ENCODE measurements at regions not wholly inside any gene's neighbourhood (a gene's known extent, or its start where the extent isn't known, plus 50 kb on each side); places are given as distances from the start of the nearest gene placed in this dataset.

DNA sequence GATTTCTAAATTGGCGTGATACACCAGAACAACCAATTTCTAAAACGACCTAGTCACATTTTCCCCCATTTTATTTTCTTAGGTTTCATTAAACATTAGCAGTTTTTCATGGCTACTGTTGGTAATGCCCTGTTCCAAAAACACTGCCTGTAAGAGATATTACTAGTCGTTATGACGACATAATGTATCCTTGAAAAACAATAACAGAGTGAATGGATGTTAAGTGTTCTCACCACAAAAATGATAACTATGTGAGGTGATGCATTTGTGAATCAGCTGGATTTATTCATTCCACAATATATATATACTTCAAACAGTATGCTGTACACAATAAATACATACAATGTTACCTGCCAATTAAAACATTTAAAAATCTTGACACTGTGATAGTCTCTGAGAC lies 1147.6 kb upstream of the PCDH10 start:
- Mint-ChIP-seq H3K4me1 (no peaks in the 10 kb centered on the region), H3K4me3 (no peak overlapping the region), H3K9me3 (no peaks in the 10 kb centered on the region), H3K36me3 (no peaks in the 10 kb centered on the region), H3K27me3 (ENCODE audit: low read depth) (no peaks in the 10 kb centered on the region), H3K27ac (no peak overlapping the region)
- TF ChIP-seq, protein P1, sequence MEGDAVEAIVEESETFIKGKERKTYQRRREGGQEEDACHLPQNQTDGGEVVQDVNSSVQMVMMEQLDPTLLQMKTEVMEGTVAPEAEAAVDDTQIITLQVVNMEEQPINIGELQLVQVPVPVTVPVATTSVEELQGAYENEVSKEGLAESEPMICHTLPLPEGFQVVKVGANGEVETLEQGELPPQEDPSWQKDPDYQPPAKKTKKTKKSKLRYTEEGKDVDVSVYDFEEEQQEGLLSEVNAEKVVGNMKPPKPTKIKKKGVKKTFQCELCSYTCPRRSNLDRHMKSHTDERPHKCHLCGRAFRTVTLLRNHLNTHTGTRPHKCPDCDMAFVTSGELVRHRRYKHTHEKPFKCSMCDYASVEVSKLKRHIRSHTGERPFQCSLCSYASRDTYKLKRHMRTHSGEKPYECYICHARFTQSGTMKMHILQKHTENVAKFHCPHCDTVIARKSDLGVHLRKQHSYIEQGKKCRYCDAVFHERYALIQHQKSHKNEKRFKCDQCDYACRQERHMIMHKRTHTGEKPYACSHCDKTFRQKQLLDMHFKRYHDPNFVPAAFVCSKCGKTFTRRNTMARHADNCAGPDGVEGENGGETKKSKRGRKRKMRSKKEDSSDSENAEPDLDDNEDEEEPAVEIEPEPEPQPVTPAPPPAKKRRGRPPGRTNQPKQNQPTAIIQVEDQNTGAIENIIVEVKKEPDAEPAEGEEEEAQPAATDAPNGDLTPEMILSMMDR (IDR thresholded peaks at IDR 0.05; ENCODE audit: unreplicated experiment) = no peak
- DNase-seq (ENCODE audit: low spot score in 2 of 2, unreplicated experiment in 2 of 2) = no peak

DNA sequence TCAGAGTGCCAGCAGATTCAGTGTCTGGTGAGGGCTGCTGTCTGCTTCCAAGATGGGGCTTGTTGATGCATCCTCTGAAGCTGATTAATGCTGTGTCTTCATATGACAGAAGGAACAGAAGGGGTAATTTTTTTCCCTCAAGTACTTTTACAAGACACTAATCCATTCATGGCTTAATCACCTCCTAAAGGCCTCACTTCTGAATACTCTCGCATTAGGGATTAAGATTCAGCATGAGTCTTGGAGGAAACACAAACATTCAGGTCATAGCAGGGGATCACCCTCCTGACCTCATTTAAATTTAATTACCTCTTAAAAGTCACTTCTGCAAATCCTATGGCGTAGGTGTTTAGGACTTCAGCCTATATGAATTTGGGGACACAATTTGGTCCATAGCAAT lies 1145.5 kb upstream of the PCDH10 start:
- Mint-ChIP-seq H3K9me3 (no peaks in the 10 kb centered on the region), H3K4me1 (no peaks in the 10 kb centered on the region), H3K4me3 (no peak overlapping the region), H3K27ac (no peak overlapping the region), H3K27me3 (ENCODE audit: low read depth) (no peaks in the 10 kb centered on the region), H3K36me3 (no peaks in the 10 kb centered on the region)
- TF ChIP-seq, protein P1 (IDR thresholded peaks at IDR 0.05; ENCODE audit: unreplicated experiment) = no peak
- DNase-seq (ENCODE audit: low spot score in 2 of 2, unreplicated experiment in 2 of 2) = no peak

DNA sequence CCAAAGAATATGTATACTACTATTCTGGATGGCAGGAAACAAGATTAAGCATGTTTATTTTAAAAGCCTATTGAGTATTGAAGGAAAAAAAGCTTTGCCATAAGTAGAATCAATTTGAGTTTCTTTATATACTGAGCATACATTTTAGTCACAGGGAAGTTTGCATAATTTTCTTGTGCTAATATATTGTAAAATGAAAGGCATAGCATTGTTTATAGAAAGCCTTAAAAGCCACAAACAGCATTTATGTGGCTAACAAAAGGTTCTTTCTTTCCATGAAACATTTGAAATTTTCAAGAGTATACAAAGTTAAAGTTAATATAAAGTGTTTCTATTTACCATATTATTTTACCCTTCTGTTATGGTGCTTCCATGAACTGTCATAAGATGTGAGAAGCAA lies 1133.8 kb upstream of the PCDH10 start:
- Mint-ChIP-seq H3K36me3 (no peaks in the 10 kb centered on the region), H3K9me3 (no peaks in the 10 kb centered on the region), H3K27me3 (ENCODE audit: low read depth) (no peaks in the 10 kb centered on the region), H3K27ac (no peak overlapping the region), H3K4me1 (no peaks in the 10 kb centered on the region), H3K4me3 (no peak overlapping the region)
- DNase-seq (ENCODE audit: low spot score in 2 of 2, unreplicated experiment in 2 of 2) = no peak
- TF ChIP-seq, protein P1 (IDR thresholded peaks at IDR 0.05; ENCODE audit: unreplicated experiment) = no peak

DNA sequence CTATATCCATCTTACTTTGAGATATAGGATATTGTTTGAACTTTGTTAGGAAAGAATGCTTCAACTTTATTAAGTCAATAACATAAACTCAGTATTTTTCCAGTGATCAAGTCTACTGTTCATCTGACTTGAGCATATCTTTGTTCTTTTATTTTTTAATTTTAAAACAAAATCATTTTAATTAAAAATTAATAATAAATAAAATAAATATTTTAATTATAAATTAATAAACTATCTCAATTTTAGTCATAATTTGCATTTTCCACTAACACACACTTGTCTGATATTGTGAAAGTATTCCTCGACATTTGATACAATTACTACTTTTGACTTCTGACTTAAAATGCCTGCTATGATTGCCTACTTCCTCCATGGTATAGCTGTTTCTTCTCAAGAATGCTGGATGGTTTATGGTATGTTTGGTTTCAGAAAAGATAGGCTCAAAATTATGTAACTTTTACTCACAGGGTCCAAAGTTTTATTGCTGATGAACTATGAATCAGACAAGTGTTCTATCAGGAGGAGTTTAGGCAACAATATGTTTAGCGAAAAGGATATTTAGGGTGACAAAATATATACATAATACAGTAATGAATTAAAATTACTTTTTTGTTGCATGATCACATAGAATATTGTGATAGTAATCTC lies 1132.3 kb upstream of the PCDH10 start:
- H3K36me3 Mint-ChIP-seq = no peaks in the 10 kb centered on the region
- no peaks in the 10 kb centered on the region for H3K4me1 Mint-ChIP-seq
- no peak for DNase-seq (ENCODE audit: low spot score in 2 of 2, unreplicated experiment in 2 of 2)
- H3K9me3 Mint-ChIP-seq = no peaks in the 10 kb centered on the region
- H3K27me3 Mint-ChIP-seq (ENCODE audit: low read depth) = no peaks in the 10 kb centered on the region
- TF ChIP-seq, protein P1 (IDR thresholded peaks at IDR 0.05; ENCODE audit: unreplicated experiment) = no peak
- H3K4me3 Mint-ChIP-seq = no peak overlapping the region
- H3K27ac Mint-ChIP-seq = no peak overlapping the region

DNA sequence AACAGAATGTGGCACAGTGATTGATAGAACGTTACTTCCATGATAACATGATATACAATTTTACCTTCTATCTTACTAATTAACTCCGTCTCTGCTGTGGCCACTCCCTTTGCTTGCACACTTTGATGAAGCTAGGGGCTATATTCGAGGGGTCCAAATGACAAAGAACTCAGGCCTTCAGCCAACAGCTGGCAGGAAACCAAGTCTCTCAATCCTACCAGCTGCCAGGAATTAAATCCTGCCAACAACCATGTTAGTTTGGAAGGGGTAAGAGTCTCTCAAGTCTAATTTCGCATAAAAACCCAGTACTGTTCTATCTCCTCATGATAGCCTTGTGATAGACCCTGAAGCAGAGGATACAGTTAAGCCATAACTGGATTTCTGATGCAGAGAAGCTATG lies 1122.9 kb upstream of the PCDH10 start:
- H3K4me3 Mint-ChIP-seq = no peak overlapping the region
- H3K36me3 Mint-ChIP-seq = no peaks in the 10 kb centered on the region
- DNase-seq (ENCODE audit: low spot score in 2 of 2, unreplicated experiment in 2 of 2) = no peak
- no peak overlapping the region for H3K27ac Mint-ChIP-seq
- peaks cover 6% of the 10 kb centered on the region for H3K4me1 Mint-ChIP-seq
- TF ChIP-seq, protein P1 (IDR thresholded peaks at IDR 0.05; ENCODE audit: unreplicated experiment) = no peak
- H3K9me3 Mint-ChIP-seq = no peaks in the 10 kb centered on the region
- H3K27me3 Mint-ChIP-seq (ENCODE audit: low read depth) = no peaks in the 10 kb centered on the region

DNA sequence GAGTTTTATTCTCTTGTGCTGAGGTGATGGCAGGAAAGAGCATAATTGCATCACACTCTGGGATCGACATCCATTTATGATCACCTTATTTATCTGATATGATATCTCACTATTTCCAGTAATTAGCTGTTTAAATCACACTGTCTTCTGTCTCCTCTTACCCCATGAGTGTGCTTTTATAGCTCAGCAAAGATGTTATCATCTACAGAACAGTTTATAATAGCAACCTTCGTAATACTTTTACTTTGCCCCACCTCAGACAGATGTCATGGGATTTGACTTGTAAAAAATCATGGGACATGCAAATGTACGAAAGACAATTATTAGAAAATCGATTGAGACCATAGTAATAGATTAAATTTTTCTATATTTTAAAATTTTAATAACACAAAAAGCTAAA lies 1122.3 kb upstream of the PCDH10 start:
- Mint-ChIP-seq H3K27ac (no peak overlapping the region), H3K4me1 (peaks cover 6% of the 10 kb centered on the region), H3K4me3 (no peak overlapping the region), H3K27me3 (ENCODE audit: low read depth) (no peaks in the 10 kb centered on the region), H3K36me3 (no peaks in the 10 kb centered on the region), H3K9me3 (no peaks in the 10 kb centered on the region)
- no peak for DNase-seq (ENCODE audit: low spot score in 2 of 2, unreplicated experiment in 2 of 2)
- TF ChIP-seq, protein P1 (IDR thresholded peaks at IDR 0.05; ENCODE audit: unreplicated experiment) = no peak
